Type B pancreatic cell (in vitro differentiated cells): ENCODE measurements at regions not wholly inside any gene's neighbourhood (a gene's known extent, or its start where the extent isn't known, plus 50 kb on each side); places are given as distances from the start of the nearest gene placed in this dataset.
"Not testable (repeated sequence)": the region's sequence is repeated elsewhere in the genome, so short reads cannot be mapped to it uniquely, and the experiment has no call there.

Experiments
- DNase-seq: peaks from one replicate; pipeline ENCODE4 v3.0.0; 2021; ENCODE audit warnings: mixed read lengths; ENCODE audit not compliant: unreplicated experiment; ENCODE audit errors: extremely low spot score
- H3K27ac Mint-ChIP-seq: 2 replicates; pipeline ENCODE4 v1.8.0; 2021; ENCODE audit warnings: mild to moderate bottlenecking, mixed read lengths
- H3K27me3 Mint-ChIP-seq: 2 replicates; pipeline ENCODE4 v1.8.0; 2021; ENCODE audit warnings: mixed read lengths
- H3K36me3 Mint-ChIP-seq: 2 replicates; pipeline ENCODE4 v1.8.0; 2021; ENCODE audit warnings: mixed read lengths
- H3K4me1 Mint-ChIP-seq: one replicate; pipeline ENCODE4 v1.8.0; 2021; ENCODE audit warnings: mixed read lengths; ENCODE audit not compliant: unreplicated experiment
- H3K4me3 Mint-ChIP-seq: 2 replicates; pipeline ENCODE4 v1.8.0; 2021; ENCODE audit warnings: mild to moderate bottlenecking, mixed read lengths
- H3K9me3 Mint-ChIP-seq: 2 replicates; pipeline ENCODE4 v1.8.0; 2021; ENCODE audit warnings: mixed read lengths
- CTCF ChIP-seq: fragments of 200-600 bp; sonication (generic); conservative IDR thresholded peaks from 2 replicates; pipeline ENCODE4 v1.5.0; 2021; ENCODE audit warnings: antibody characterized with exemption, mild to moderate bottlenecking

- H3K27me3 Mint-ChIP-seq = no peaks in the 10 kb centered on the region
- H3K4me1 Mint-ChIP-seq = peaks cover 16% of the 10 kb centered on the region
- no peaks in the 10 kb centered on the region for H3K9me3 Mint-ChIP-seq
- no peaks in the 10 kb centered on the region for H3K36me3 Mint-ChIP-seq
- TF ChIP-seq CTCF = no peak
- no peak overlapping the region for H3K4me3 Mint-ChIP-seq
- H3K27ac Mint-ChIP-seq = no peak overlapping the region
- no peak for DNase-seq
These were observed 151.0 kb downstream of the MREG start for GRCh38 chr2:215862351-215862771.

- no peak overlapping the region for H3K27ac Mint-ChIP-seq
- H3K9me3 Mint-ChIP-seq = no peaks in the 10 kb centered on the region
- no peak for TF ChIP-seq CTCF
- no peaks in the 10 kb centered on the region for H3K27me3 Mint-ChIP-seq
- no peak for DNase-seq
- H3K4me3 Mint-ChIP-seq = no peak overlapping the region
- H3K4me1 Mint-ChIP-seq = peaks cover 11% of the 10 kb centered on the region
- H3K36me3 Mint-ChIP-seq = no peaks in the 10 kb centered on the region
These were observed 151.6 kb downstream of the MREG start for GRCh38 chr2:215861607-215862350.

- H3K27ac Mint-ChIP-seq = no peak overlapping the region
- peaks cover 6% of the 10 kb centered on the region for H3K9me3 Mint-ChIP-seq
- no peaks in the 10 kb centered on the region for H3K36me3 Mint-ChIP-seq
- no peaks in the 10 kb centered on the region for H3K27me3 Mint-ChIP-seq
- no peak overlapping the region for H3K4me3 Mint-ChIP-seq
- peaks cover 5% of the 10 kb centered on the region for H3K4me1 Mint-ChIP-seq
- no peak for DNase-seq
- no peak for TF ChIP-seq CTCF
These were observed 157.3 kb downstream of the MREG start for GRCh38 chr2:215856080-215856479.

GRCh38 chr2:215855308-215855707 lies 158.0 kb downstream of the MREG start:
- DNase-seq, H3K27ac Mint-ChIP-seq, H3K27me3 Mint-ChIP-seq, H3K4me3 Mint-ChIP-seq, H3K9me3 Mint-ChIP-seq, H3K36me3 Mint-ChIP-seq, H3K4me1 Mint-ChIP-seq: not testable (repeated sequence)

- peaks cover 6% of the 10 kb centered on the region for H3K9me3 Mint-ChIP-seq
- H3K36me3 Mint-ChIP-seq = no peaks in the 10 kb centered on the region
- H3K27ac Mint-ChIP-seq = no peak overlapping the region
- H3K4me3 Mint-ChIP-seq = no peak overlapping the region
- no peaks in the 10 kb centered on the region for H3K4me1 Mint-ChIP-seq
- H3K27me3 Mint-ChIP-seq = no peaks in the 10 kb centered on the region
- no peak for TF ChIP-seq CTCF
- no peak for DNase-seq
These were observed 159.3 kb downstream of the MREG start for GRCh38 chr2:215854008-215854407.

GRCh38 chr2:215851696-215852095 lies 161.7 kb downstream of the MREG start:
- peaks cover 6% of the 10 kb centered on the region for H3K9me3 Mint-ChIP-seq
- H3K4me1 Mint-ChIP-seq = no peaks in the 10 kb centered on the region
- no peak for TF ChIP-seq CTCF
- H3K27ac Mint-ChIP-seq = no peak overlapping the region
- H3K4me3 Mint-ChIP-seq = no peak overlapping the region
- no peaks in the 10 kb centered on the region for H3K27me3 Mint-ChIP-seq
- H3K36me3 Mint-ChIP-seq = no peaks in the 10 kb centered on the region
- no peak for DNase-seq
